H1 (cell line): ENCODE measurements at regions not wholly inside any gene's neighbourhood (a gene's known extent, or its start where the extent isn't known, plus 50 kb on each side); places are given as distances from the start of the nearest gene placed in this dataset.

Experiments used
- CTCF ChIP-seq, 3 experiments: IDR thresholded peaks; 1 replicate in 2 of 3; 2 replicates in 1 of 3; pipeline versions ENCODE4 v1.5.1 to v1.6.1; 2011; ENCODE audit warnings: low read length in 3 of 3, mild to moderate bottlenecking in 3 of 3, inconsistent platforms in 2 of 3, low read depth in 1 of 3, moderate library complexity in 1 of 3; ENCODE audit not compliant: insufficient read depth in 1 of 3; ENCODE audit errors: control extremely low read depth in 1 of 3
- EP300 ChIP-seq, 2 experiments: IDR thresholded peaks; 1 replicate in 1 of 2; 2 replicates in 1 of 2; pipeline ENCODE4 v1.6.1; 2011 to 2012; ENCODE audit warnings: low read depth in 2 of 2, low read length in 2 of 2, mild to moderate bottlenecking in 2 of 2, borderline replicate concordance in 1 of 2, inconsistent platforms in 1 of 2, moderate library complexity in 1 of 2
- MAFK ChIP-seq: IDR thresholded peaks from 2 replicates; pipeline ENCODE4 v1.6.1; 2012; ENCODE audit warnings: low read depth, mild to moderate bottlenecking, improper control_type of control experiment, low read length
- MAX ChIP-seq: IDR thresholded peaks from 2 replicates; pipeline ENCODE4 v1.6.1; 2012; ENCODE audit warnings: inconsistent platforms
- POLR2AphosphoS5 ChIP-seq: IDR thresholded peaks from 2 replicates; pipeline ENCODE4 v1.6.1; 2011; ENCODE audit warnings: low read depth, low read length
- TCF12 ChIP-seq: IDR thresholded peaks from 2 replicates; pipeline ENCODE4 v1.6.1; 2011; ENCODE audit warnings: low read depth, mild to moderate bottlenecking, low read length

GRCh38 chr17:12485361-12485906 is 180.3 kb upstream of the MYOCD start:
- TF ChIP-seq MAX = no peak
- TF ChIP-seq TCF12 = no peak
- no peak for TF ChIP-seq CTCF (IDR thresholded peaks at IDR 0.05; ENCODE audit: control extremely low read depth in 1 of 3, insufficient read depth in 1 of 3, low read depth in 1 of 3, low read length in 3 of 3)
- TF ChIP-seq EP300 (IDR thresholded peaks at IDR 0.05; ENCODE audit: borderline replicate concordance in 1 of 2, low read depth in 2 of 2, low read length in 2 of 2) = no peak
- no peak for TF ChIP-seq POLR2AphosphoS5
- TF ChIP-seq MAFK = no peak
